ENCODE measurements at regions not wholly inside any gene's neighbourhood (a gene's known extent, or its start where the extent isn't known, plus 50 kb on each side); places are given as distances from the start of the nearest gene placed in this dataset.
A peak's percentile ranks its signal among the peaks of the same experiment; 100 is the strongest.

DNA sequence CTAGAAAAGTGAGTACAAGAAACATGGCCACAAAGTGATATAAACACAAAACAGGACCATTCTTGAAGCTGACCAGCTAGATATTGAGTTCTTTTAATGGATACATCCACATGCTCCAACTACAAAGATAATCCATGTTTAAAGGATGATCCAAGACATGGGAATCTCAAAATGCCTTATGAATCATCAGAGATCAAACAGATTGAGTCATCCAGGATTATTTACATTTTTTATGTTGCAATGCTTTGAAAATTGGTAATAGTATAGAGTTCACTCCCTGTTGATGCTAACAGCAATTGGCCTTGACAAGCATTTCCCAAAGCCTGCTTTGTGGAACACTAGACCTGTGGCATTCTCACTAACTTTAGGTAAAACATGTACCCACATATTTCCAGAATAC lies 293.0 kb upstream of the TBX3 start:
- DNase-seq, result no peak

- DNase-seq, result no peak
Observed at GRCh38 chr12:114976372-114976771, 292.4 kb upstream of the TBX3 start.

GRCh38 chr12:114975640-114976310 lies 291.8 kb upstream of the TBX3 start:
- no peak for DNase-seq

GRCh38 chr12:114974826-114975639 lies 291.1 kb upstream of the TBX3 start:
- no peak for DNase-seq

GRCh38 chr12:114974333-114974732 lies 290.4 kb upstream of the TBX3 start:
- no peak for DNase-seq

DNA sequence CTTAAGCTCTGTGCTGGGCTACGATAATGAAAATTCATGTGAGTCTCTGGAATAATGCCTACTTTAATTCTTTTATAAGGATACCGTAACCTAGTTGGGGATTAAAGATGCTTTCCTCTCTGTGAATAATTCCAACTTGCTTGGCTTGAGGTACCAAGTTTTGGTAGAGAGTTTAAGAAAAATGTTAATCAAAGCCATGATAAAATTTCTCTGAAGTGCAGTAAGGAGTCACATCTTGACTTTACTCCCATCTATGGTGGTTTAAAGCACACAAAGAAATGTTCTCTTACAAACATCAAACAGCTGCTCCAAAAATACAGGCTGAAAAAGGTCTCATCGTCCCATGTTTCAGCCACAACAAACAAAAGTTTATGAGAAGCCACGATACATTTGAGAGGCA lies 284.8 kb upstream of the TBX3 start:
- no peak for DNase-seq

DNA sequence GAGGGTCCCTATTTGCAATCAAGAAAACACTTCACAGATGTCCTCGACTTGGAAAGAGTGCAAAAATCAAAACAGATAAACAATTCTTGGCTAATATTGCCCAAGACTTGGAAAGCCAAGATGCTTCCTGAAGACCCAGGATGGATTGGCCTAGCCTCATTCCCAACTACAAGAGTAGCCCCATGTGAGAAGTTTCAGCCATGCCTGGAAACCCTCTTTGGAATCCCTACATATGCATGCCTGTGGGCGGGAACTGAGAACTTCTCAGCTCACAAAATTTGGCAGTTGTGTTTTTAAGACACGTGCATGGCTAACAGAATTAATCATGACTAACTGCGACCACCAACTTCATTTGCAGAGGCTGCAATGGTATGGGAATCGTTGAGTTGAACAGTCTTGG lies 283.2 kb upstream of the TBX3 start:
- DNase-seq, result no peak

GRCh38 chr12:114964841-114965240 lies 280.9 kb upstream of the TBX3 start:
- DNase-seq, result no peak

DNA sequence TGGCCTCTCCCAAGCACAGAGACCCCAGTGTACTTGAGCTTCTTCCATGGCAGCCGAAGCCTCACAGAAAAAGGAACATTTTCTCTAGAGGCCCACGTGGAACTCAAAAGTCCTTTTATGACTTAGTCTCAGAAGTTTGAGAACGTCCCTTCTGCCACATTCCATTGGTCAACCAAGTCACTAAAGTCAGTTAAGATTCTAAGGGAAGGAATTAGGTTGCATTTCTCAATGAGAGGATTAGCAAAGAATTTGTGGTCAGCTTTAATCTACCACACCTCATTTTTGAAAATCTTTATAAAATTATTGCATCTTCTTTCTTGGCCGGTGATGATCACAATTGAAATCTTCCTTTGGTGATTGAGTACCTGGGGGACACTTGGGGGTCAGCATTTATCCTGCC lies 279.9 kb upstream of the TBX3 start:
- DNase-seq, result no peak

DNA sequence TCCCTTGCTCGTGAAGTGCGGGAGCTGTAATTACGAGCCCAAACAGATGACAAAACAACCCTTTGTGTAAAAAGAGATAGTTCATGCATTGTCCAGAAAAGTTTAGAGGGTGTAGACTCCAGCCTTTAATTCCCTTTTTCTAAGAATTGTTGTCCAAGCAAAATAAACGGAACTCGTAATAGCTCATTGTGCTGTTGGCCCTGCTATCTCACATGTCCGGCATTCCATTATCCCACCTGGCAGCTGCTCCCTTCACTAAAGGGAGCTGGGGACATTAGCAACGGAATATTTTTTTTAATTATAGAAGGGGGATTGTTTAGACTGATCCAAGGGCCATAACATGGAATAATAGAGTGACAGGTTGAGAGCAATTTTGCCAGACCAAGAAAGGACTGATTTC lies 277.5 kb upstream of the TBX3 start:
- no peak for DNase-seq

GRCh38 chr12:114958538-114958937 lies 274.6 kb upstream of the TBX3 start:
- DNase-seq, result no peak

GRCh38 chr12:114957225-114957624 lies 273.2 kb upstream of the TBX3 start:
- no peak for DNase-seq

DNA sequence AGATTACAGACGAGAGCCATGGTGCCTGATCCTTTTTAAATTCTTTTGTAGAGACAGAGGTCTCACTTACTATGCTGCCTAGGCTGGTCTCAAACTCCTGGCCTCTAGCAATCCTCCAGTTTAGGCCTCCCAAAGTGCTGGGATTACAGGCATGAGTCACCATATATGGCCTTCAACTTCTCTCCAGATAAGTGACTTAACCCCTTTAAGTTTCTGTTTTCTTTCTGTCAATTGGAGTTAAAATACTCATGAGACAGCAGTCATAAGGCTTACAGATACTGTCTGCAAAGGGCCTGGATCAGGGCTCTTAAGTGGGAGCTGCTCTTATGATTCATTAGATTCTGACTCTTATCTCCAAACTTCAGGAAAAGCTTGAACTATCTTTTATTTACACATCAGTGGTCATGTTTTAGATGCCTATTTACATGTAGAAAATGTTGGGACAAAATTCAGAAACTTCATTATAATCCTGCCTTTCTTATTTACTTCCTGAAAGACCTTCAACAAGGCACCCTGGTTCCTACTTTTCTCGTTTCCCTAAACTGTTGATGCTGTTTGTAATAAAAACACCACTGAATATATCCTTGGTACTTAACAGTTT lies 271.5 kb upstream of the TBX3 start:
- DNase-seq, result no peak

DNA sequence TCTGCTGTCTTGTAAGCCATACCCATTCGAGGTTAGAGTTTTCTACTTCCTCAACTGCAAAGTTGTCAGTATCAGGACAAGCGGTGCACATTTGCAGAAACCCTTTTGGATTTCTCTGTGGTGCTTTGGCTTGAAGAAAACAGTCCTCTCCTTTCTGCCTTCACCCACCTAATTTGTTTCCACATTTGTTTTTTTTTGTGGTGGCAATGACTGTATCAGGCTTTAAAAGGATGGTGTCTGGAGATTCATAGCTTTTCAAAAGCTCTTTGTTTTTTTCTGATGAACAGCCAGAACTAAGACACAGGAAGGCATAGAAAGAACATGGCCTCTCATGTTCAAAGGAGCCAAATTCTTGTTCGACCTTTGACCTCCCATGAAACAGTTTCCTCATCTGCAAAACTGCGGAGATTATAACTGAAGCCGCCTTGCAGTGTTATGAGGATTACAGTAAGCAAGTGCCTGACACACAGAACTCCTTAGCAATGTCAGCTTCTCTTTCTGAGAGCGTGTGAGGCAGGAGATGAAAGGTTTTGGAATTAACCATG lies 270.6 kb upstream of the TBX3 start:
- DNase-seq, result peak in 1 of 2 donors; percentile 32

GRCh38 chr12:114952573-114953271 lies 268.7 kb upstream of the TBX3 start:
- peak; percentile 73 to 74 for DNase-seq

DNA sequence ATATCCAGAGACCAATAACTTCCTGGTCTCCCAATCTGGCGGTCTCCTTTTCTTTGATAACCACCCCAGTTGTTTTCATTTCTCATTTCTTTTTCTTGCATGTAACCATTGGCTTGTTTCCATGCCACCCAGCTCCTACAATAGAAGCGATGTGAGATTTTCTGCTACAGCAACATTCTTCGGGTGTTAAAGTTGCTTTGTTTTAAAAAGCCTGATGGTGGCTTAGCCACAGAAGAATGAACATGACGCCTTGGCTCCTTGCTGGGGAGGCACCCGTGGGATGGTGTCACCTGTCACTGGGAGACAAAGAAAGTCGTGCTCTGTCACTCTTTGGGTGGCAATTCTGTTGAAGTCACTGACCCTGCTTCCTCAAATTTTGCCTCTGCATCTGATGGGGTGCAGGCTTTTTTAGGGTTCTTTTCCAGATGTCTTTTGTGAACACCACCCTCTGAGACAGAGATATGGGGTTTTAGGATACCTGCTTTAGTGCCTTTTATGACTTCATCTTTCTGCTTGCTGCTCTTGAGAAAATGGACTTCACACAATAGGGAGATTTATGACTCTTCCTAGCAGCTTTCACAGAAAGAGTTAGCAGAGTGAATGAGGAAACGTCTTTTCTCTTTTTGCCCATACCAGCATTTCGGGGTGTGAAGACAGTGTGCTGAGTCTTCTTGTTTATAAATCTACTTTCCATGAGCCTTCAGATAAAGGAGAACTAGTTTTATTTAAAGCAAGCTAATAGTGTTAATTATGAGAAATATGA lies 265.3 kb upstream of the TBX3 start:
- DNase-seq, result no peak

DNA sequence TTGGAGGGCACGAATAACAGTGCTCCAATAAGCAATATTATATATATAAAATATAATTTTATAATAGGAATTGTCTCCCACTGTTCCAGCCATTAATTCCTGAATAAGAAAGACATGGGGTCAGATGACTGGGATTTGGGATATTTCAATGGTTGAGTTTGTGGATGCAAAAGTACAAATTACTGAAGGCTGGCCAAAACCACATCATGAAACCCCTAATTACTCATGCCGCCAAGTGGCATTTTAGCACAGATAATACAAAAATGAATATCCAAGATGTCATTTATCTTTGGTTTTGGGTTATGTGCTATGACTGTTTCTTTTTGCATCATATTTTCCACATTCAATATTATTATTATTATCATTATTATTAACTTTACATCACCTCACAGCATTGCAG lies 261.4 kb upstream of the TBX3 start:
- DNase-seq, result no peak

DNA sequence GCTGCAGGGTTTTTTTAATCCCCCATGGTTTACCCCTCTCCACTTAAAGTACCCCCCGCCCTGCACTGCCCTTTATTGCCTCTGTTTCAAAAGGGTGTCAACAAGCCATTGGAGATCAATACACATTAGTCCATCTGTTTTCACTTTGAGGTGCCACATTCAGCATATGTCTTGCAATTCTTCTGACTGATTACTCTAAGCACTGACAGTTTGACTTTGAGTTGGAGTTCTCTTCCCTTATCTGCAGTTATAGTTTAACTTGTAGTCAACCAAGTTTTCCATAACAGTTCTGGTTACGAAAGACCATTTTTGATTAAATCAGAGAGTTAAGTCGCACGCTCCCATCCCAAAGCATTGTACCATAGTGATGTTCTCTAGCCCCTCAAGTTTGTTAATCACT lies 260.8 kb upstream of the TBX3 start:
- no peak for DNase-seq

DNA sequence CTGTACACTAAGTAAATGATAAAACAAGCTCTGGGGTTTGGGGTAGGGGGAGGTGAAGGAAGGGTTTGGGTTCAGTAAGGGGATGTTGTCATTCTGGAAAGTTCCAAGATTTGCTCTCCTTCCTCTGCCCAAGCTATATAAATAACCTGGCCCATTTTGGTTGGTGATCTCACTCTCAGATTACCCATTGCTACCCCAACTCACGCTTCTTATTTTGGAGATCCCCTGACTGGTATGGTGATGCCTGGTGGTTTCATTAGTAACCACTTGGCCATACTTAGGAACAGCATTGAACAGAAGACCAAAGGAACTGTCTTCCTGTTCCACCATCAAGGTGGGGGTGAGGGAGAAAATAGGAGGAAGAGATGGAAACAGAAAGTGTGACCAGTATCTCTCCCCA lies 259.6 kb upstream of the TBX3 start:
- DNase-seq, result no peak

- no peak for DNase-seq
Observed at GRCh38 chr12:114938487-114939210, 254.7 kb upstream of the TBX3 start.

Measured in right lung (tissue), 2 donors.